LoVo (cell line): ENCODE measurements at regions not wholly inside any gene's neighbourhood (a gene's known extent, or its start where the extent isn't known, plus 50 kb on each side); places are given as distances from the start of the nearest gene placed in this dataset.

Source experiments
- DNase-seq: peaks from one replicate; pipeline ENCODE4 v3.0.0-alpha.2; 2016; ENCODE audit warnings: low spot score

GRCh38 chr7:22657479-22657878 is 69.5 kb upstream of the IL6 start:
- DNase-seq = no peak

GRCh38 chr7:22655781-22656180 is 71.2 kb upstream of the IL6 start:
- no peak for DNase-seq

GRCh38 chr7:22654831-22655230 is 72.2 kb upstream of the IL6 start:
- DNase-seq = no peak

- DNase-seq = no peak
Observed at GRCh38 chr7:22653951-22654350, 73.0 kb upstream of the IL6 start.

- DNase-seq = no peak
Observed at GRCh38 chr7:22651534-22652243, 75.3 kb upstream of the IL6 start.

GRCh38 chr7:22651036-22651435 is 76.0 kb upstream of the IL6 start:
- no peak for DNase-seq

GRCh38 chr7:22649686-22650085 is 77.3 kb upstream of the IL6 start:
- DNase-seq = no peak

GRCh38 chr7:22647451-22648257 is 79.3 kb upstream of the IL6 start:
- no peak for DNase-seq

- DNase-seq = no peak
Observed at GRCh38 chr7:22645418-22646181, 81.4 kb upstream of the IL6 start.

GRCh38 chr7:22642454-22642853 is 84.5 kb upstream of the IL6 start:
- DNase-seq = no peak

- DNase-seq = no peak
Observed at GRCh38 chr7:22640269-22640668, 86.7 kb upstream of the IL6 start.

GRCh38 chr7:22639396-22639795 is 87.6 kb upstream of the IL6 start:
- DNase-seq = no peak

- no peak for DNase-seq
Observed at GRCh38 chr7:22635349-22635748, 91.7 kb upstream of the IL6 start.

- no peak for DNase-seq
Observed at GRCh38 chr7:22633954-22634474, 93.0 kb upstream of the IL6 start.

- no peak for DNase-seq
Observed at GRCh38 chr7:22633286-22633953, 93.6 kb upstream of the IL6 start.

- no peak for DNase-seq
Observed at GRCh38 chr7:22632674-22633073, 94.3 kb upstream of the IL6 start.

- DNase-seq = no peak
Observed at GRCh38 chr7:22631730-22632129, 95.3 kb upstream of the IL6 start.

- DNase-seq = no peak
Observed at GRCh38 chr7:22630069-22630468, 96.9 kb upstream of the IL6 start.

GRCh38 chr7:22629056-22629455 is 97.9 kb upstream of the IL6 start:
- DNase-seq = no peak

GRCh38 chr7:22628112-22628511 is 98.9 kb upstream of the IL6 start:
- no peak for DNase-seq

- no peak for DNase-seq
Observed at GRCh38 chr7:22627136-22627535, 99.9 kb upstream of the IL6 start.

GRCh38 chr7:22625251-22625650 is 101.7 kb upstream of the IL6 start:
- DNase-seq = no peak
